NT2/D1 (cell line): ENCODE measurements at regions not wholly inside any gene's neighbourhood (a gene's known extent, or its start where the extent isn't known, plus 50 kb on each side); places are given as distances from the start of the nearest gene placed in this dataset.

Source experiments
- DNase-seq: peaks from one replicate; pipeline ENCODE4 v3.0.0-alpha.2; 2011; ENCODE audit warnings: low read depth, low spot score
- H3K27me3 ChIP-seq: 2 replicates; pipeline ENCODE4 v1.6.0; 2011; ENCODE audit warnings: mild to moderate bottlenecking; ENCODE audit not compliant: insufficient read length, insufficient read depth
- H3K36me3 ChIP-seq: 2 replicates; pipeline ENCODE4 v1.6.1; 2011; ENCODE audit warnings: mild to moderate bottlenecking, low read length, mixed read lengths; ENCODE audit not compliant: insufficient read depth, insufficient read length
- H3K4me1 ChIP-seq: 2 replicates; pipeline ENCODE4 v1.5.1; 2011; ENCODE audit not compliant: insufficient read depth, insufficient read length
- H3K4me3 ChIP-seq: 2 replicates; pipeline ENCODE4 v1.5.1; 2011; ENCODE audit warnings: low read depth; ENCODE audit not compliant: insufficient read length
- H3K9ac ChIP-seq: 2 replicates; pipeline ENCODE4 v1.6.0; 2011; ENCODE audit warnings: low read depth; ENCODE audit not compliant: insufficient read length
- H3K9me3 ChIP-seq: 2 replicates; pipeline ENCODE4 v1.5.1; 2011; ENCODE audit warnings: mild to moderate bottlenecking, low read length; ENCODE audit not compliant: insufficient read depth
- SUZ12 ChIP-seq: IDR thresholded peaks from 2 replicates; pipeline ENCODE4 v1.6.1; 2011; ENCODE audit not compliant: insufficient read length, insufficient read depth; ENCODE audit errors: extremely low read depth
- YY1 ChIP-seq: IDR thresholded peaks from 2 replicates; pipeline ENCODE4 v1.6.1; 2011; ENCODE audit not compliant: insufficient read length, insufficient read depth
- ZNF274 ChIP-seq: IDR thresholded peaks from 2 replicates; pipeline ENCODE4 v1.6.1; 2011; ENCODE audit warnings: mild to moderate bottlenecking, low read depth, low read length

GRCh38 chr5:123814801-123815470 lies 303.0 kb downstream of the CSNK1G3 start:
- H3K9ac ChIP-seq = no peak overlapping the region
- no peak for DNase-seq
- no peaks in the 10 kb centered on the region for H3K4me1 ChIP-seq

GRCh38 chr5:123813937-123814624 lies 302.1 kb downstream of the CSNK1G3 start:
- TF ChIP-seq YY1 (no peak), SUZ12 (no peak), ZNF274 (no peak)
- Histone ChIP-seq H3K4me1 (no peaks in the 10 kb centered on the region), H3K27me3 (no peaks in the 10 kb centered on the region), H3K9ac (no peak overlapping the region), H3K4me3 (no peak overlapping the region), H3K36me3 (no peaks in the 10 kb centered on the region), H3K9me3 (no peaks in the 10 kb centered on the region)
- no peak for DNase-seq

More at GRCh38 chr5:123814801-123815470, 303.0 kb downstream of the CSNK1G3 start:
- no peak for TF ChIP-seq ZNF274
- TF ChIP-seq YY1 = no peak
- no peak for TF ChIP-seq SUZ12
- no peaks in the 10 kb centered on the region for H3K9me3 ChIP-seq
- no peak overlapping the region for H3K4me3 ChIP-seq
- no peaks in the 10 kb centered on the region for H3K36me3 ChIP-seq
- no peaks in the 10 kb centered on the region for H3K27me3 ChIP-seq

GRCh38 chr5:123813264-123813663 lies 301.3 kb downstream of the CSNK1G3 start:
- no peaks in the 10 kb centered on the region for H3K4me1 ChIP-seq
- TF ChIP-seq ZNF274 (no peak), YY1 (no peak), SUZ12 (no peak)
- no peak for DNase-seq

GRCh38 chr5:123811831-123812230 lies 299.9 kb downstream of the CSNK1G3 start:
- Histone ChIP-seq H3K27me3 (no peaks in the 10 kb centered on the region), H3K36me3 (no peaks in the 10 kb centered on the region), H3K4me1 (no peaks in the 10 kb centered on the region), H3K9me3 (no peaks in the 10 kb centered on the region), H3K9ac (no peak overlapping the region), H3K4me3 (no peak overlapping the region)
- DNase-seq = no peak
- TF ChIP-seq ZNF274 = no peak

More at GRCh38 chr5:123813264-123813663, 301.3 kb downstream of the CSNK1G3 start:
- H3K9ac ChIP-seq = no peak overlapping the region
- H3K4me3 ChIP-seq = no peak overlapping the region
- no peaks in the 10 kb centered on the region for H3K36me3 ChIP-seq
- H3K9me3 ChIP-seq = no peaks in the 10 kb centered on the region
- H3K27me3 ChIP-seq = no peaks in the 10 kb centered on the region

- DNase-seq = no peak
- TF ChIP-seq ZNF274 = no peak
- no peak for TF ChIP-seq SUZ12
- no peak for TF ChIP-seq YY1
- Histone ChIP-seq H3K27me3 (no peaks in the 10 kb centered on the region), H3K4me3 (no peak overlapping the region), H3K4me1 (no peaks in the 10 kb centered on the region), H3K9me3 (no peaks in the 10 kb centered on the region), H3K9ac (no peak overlapping the region), H3K36me3 (no peaks in the 10 kb centered on the region)
Measured at GRCh38 chr5:123810746-123811340, 298.9 kb downstream of the CSNK1G3 start.

GRCh38 chr5:123810253-123810652 lies 298.3 kb downstream of the CSNK1G3 start:
- H3K36me3 ChIP-seq = no peaks in the 10 kb centered on the region
- no peaks in the 10 kb centered on the region for H3K27me3 ChIP-seq
- no peak for DNase-seq
- no peak overlapping the region for H3K9ac ChIP-seq
- no peaks in the 10 kb centered on the region for H3K4me1 ChIP-seq
- TF ChIP-seq SUZ12 (no peak), YY1 (no peak), ZNF274 (no peak)
- no peak overlapping the region for H3K4me3 ChIP-seq
- no peaks in the 10 kb centered on the region for H3K9me3 ChIP-seq

GRCh38 chr5:123809594-123810221 lies 297.7 kb downstream of the CSNK1G3 start:
- H3K9me3 ChIP-seq = no peaks in the 10 kb centered on the region
- no peaks in the 10 kb centered on the region for H3K27me3 ChIP-seq
- no peak overlapping the region for H3K4me3 ChIP-seq
- no peaks in the 10 kb centered on the region for H3K36me3 ChIP-seq
- DNase-seq = no peak
- H3K9ac ChIP-seq = no peak overlapping the region
- H3K4me1 ChIP-seq = no peaks in the 10 kb centered on the region
- TF ChIP-seq ZNF274 (no peak), YY1 (no peak), SUZ12 (no peak)
